Progenitor cell of endocrine pancreas (in vitro differentiated cells): ENCODE measurements at regions not wholly inside any gene's neighbourhood (a gene's known extent, or its start where the extent isn't known, plus 50 kb on each side); places are given as distances from the start of the nearest gene placed in this dataset.
A peak's percentile ranks its signal among the peaks of the same experiment; 100 is the strongest.
"Not testable (repeated sequence)": the region's sequence is repeated elsewhere in the genome, so short reads cannot be mapped to it uniquely, and the experiment has no call there.

Experiments
- DNase-seq: peaks from one replicate; pipeline ENCODE4 v3.0.0; 2021; ENCODE audit warnings: low spot score; ENCODE audit not compliant: unreplicated experiment
- H3K27ac Mint-ChIP-seq: 2 replicates; pipeline ENCODE4 v1.8.0; 2021; ENCODE audit warnings: mild to moderate bottlenecking, moderate library complexity, mixed read lengths
- H3K27me3 Mint-ChIP-seq: 2 replicates; pipeline ENCODE4 v1.8.0; 2021; ENCODE audit warnings: mixed read lengths
- H3K36me3 Mint-ChIP-seq: 2 replicates; pipeline ENCODE4 v1.8.0; 2022; ENCODE audit warnings: mixed read lengths; ENCODE audit not compliant: insufficient read depth
- H3K4me1 Mint-ChIP-seq: 2 replicates; pipeline ENCODE4 v1.8.0; 2021; ENCODE audit warnings: low read depth, mixed read lengths
- H3K4me3 Mint-ChIP-seq: 2 replicates; pipeline ENCODE4 v1.8.0; 2021; ENCODE audit warnings: low read depth, mild to moderate bottlenecking, moderate library complexity, mixed read lengths
- H3K9me3 Mint-ChIP-seq: 2 replicates; pipeline ENCODE4 v1.8.0; 2021; ENCODE audit warnings: low read depth, mixed read lengths
- TF ChIP-seq, protein P1 (sequence below): fragments of 200-600 bp; sonication (generic); IDR thresholded peaks from one replicate; pipeline ENCODE4 v1.5.0; 2021; ENCODE audit warnings: antibody characterized with exemption, mild to moderate bottlenecking; ENCODE audit not compliant: unreplicated experiment

GRCh38 chr5:108696951-108697715 is 50.6 kb upstream of the FER start:
- Mint-ChIP-seq H3K9me3 (no peaks in the 10 kb centered on the region), H3K36me3 (no peaks in the 10 kb centered on the region), H3K27me3 (no peaks in the 10 kb centered on the region), H3K4me1 (no peaks in the 10 kb centered on the region), H3K27ac (no peak overlapping the region), H3K4me3 (no peak overlapping the region)
- no peak for DNase-seq
- TF ChIP-seq, protein P1, sequence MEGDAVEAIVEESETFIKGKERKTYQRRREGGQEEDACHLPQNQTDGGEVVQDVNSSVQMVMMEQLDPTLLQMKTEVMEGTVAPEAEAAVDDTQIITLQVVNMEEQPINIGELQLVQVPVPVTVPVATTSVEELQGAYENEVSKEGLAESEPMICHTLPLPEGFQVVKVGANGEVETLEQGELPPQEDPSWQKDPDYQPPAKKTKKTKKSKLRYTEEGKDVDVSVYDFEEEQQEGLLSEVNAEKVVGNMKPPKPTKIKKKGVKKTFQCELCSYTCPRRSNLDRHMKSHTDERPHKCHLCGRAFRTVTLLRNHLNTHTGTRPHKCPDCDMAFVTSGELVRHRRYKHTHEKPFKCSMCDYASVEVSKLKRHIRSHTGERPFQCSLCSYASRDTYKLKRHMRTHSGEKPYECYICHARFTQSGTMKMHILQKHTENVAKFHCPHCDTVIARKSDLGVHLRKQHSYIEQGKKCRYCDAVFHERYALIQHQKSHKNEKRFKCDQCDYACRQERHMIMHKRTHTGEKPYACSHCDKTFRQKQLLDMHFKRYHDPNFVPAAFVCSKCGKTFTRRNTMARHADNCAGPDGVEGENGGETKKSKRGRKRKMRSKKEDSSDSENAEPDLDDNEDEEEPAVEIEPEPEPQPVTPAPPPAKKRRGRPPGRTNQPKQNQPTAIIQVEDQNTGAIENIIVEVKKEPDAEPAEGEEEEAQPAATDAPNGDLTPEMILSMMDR: no peak

DNA sequence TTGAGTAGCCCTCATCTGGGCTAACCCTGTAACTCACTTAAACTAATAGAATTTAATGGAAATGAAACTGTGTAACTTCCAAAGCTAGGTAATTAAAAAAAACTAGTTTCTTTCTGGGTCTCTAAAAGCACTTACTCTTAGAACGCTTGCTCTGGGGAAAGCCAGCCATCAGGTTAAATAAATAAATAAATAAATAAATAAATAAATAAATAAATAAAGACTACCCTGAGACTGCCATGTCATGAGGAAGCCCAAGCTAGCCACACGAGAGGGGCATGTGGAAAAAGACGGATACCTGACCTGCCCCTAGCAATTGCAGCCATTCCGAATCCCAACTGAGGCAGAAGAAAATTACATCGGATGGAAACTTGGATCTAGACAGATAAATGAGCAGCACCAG is 51.3 kb upstream of the FER start:
- H3K27ac Mint-ChIP-seq: no peak overlapping the region
- TF ChIP-seq, protein P1: no peak
- no peaks in the 10 kb centered on the region for H3K9me3 Mint-ChIP-seq
- H3K27me3 Mint-ChIP-seq: no peaks in the 10 kb centered on the region
- no peaks in the 10 kb centered on the region for H3K4me1 Mint-ChIP-seq
- no peaks in the 10 kb centered on the region for H3K36me3 Mint-ChIP-seq
- no peak overlapping the region for H3K4me3 Mint-ChIP-seq
- no peak for DNase-seq

- H3K4me1 Mint-ChIP-seq: peaks cover 9% of the 10 kb centered on the region
- peaks cover 7% of the 10 kb centered on the region for H3K27me3 Mint-ChIP-seq
- no peak overlapping the region for H3K27ac Mint-ChIP-seq
- H3K36me3 Mint-ChIP-seq: no peaks in the 10 kb centered on the region
- no peaks in the 10 kb centered on the region for H3K9me3 Mint-ChIP-seq
- TF ChIP-seq, protein P1: no peak
- DNase-seq: no peak
- H3K4me3 Mint-ChIP-seq: no peak overlapping the region
Observed at GRCh38 chr5:108688485-108688884, 59.2 kb upstream of the FER start.

GRCh38 chr5:108687595-108688200 is 60.0 kb upstream of the FER start:
- no peaks in the 10 kb centered on the region for H3K9me3 Mint-ChIP-seq
- H3K4me3 Mint-ChIP-seq: no peak overlapping the region
- H3K36me3 Mint-ChIP-seq: no peaks in the 10 kb centered on the region
- peaks cover 9% of the 10 kb centered on the region for H3K4me1 Mint-ChIP-seq
- H3K27ac Mint-ChIP-seq: no peak overlapping the region
- peaks cover 7% of the 10 kb centered on the region for H3K27me3 Mint-ChIP-seq
- TF ChIP-seq, protein P1: no peak
- DNase-seq: no peak

DNA sequence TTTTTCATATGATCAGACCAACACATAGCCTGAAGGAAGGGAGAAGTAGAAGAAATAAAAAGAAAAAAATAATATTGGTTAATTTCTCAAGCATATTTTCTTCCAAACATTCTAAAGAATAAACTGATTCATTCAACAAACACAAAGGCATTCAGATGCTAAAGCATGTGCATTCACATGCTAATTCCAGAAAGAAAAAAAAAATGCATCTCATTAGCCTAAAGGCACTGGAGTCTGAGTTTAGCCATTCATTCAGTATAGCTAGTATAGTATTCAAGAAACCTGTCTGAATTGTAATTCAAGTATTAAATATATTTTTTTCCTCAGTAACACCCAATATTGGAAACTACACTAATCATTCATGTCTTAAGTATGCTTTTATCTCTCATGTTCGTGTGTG is 61.0 kb upstream of the FER start:
- Mint-ChIP-seq H3K9me3 (no peaks in the 10 kb centered on the region), H3K27me3 (peaks cover 7% of the 10 kb centered on the region), H3K36me3 (no peaks in the 10 kb centered on the region), H3K4me3 (no peak overlapping the region), H3K27ac (no peak overlapping the region), H3K4me1 (peaks cover 9% of the 10 kb centered on the region)
- DNase-seq: no peak
- TF ChIP-seq, protein P1: no peak

GRCh38 chr5:108685448-108686216 is 62.1 kb upstream of the FER start:
- Mint-ChIP-seq H3K27ac (peak overlapping the region; percentile 56), H3K4me3 (peak overlapping the region; percentile 60)
- not testable (repeated sequence) for H3K36me3 Mint-ChIP-seq, H3K27me3 Mint-ChIP-seq, H3K4me1 Mint-ChIP-seq, H3K9me3 Mint-ChIP-seq
- DNase-seq: peak; percentile 43
